ENCODE measurements at regions not wholly inside any gene's neighbourhood (a gene's known extent, or its start where the extent isn't known, plus 50 kb on each side); places are given as distances from the start of the nearest gene placed in this dataset.

GRCh38 chr6:125486881-125487280, 185.1 kb upstream of the HDDC2 start (continued):
- no peak for TF ChIP-seq ZBTB40 (IDR thresholded peaks at IDR 0.05)
- no peak for TF ChIP-seq ZBTB40 (CRISPR knock-in tag; IDR thresholded peaks at IDR 0.05)
